Testis (tissue), 2 donors: ENCODE measurements at regions not wholly inside any gene's neighbourhood (a gene's known extent, or its start where the extent isn't known, plus 50 kb on each side); places are given as distances from the start of the nearest gene placed in this dataset.

Experiments
- POLR2A ChIP-seq: fragments of 450-650 bp; IDR thresholded peaks from one replicate; pipeline ENCODE4 v1.6.1; 2017; ENCODE audit warnings: antibody characterized with exemption, mild to moderate bottlenecking, moderate library complexity
- TF ChIP-seq, protein P1 (sequence below), 3 experiments: fragments of 450-650 bp in 2 of 3; fragments of 200-600 bp in 1 of 3; sonication (generic) in 1 of 3; IDR thresholded peaks; one replicate each; pipeline ENCODE4 v1.5.1; 2016 to 2019; ENCODE audit warnings: antibody characterized with exemption in 3 of 3, mild to moderate bottlenecking in 2 of 3, moderate library complexity in 1 of 3

DNA sequence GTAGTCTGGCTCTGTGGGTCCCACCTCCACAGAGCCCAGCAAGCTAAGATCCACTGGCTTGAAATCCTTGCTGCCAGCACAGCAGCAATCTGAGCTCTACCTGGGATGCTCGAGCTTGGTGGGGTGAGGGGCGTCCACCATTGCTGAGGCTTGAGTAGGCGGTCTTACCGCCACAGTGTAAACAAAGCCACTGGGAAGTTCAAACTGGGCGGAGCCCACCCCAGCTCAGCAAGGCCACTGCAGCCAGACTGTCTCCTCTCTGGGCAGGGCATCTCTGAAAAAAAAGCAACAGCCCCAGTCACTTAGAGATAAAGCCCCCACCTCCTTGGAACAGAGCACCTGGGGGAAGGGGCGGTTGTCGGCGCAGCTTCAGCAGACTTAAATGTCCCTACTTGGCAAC lies 243.2 kb upstream of the POF1B start:
- TF ChIP-seq, protein P1, sequence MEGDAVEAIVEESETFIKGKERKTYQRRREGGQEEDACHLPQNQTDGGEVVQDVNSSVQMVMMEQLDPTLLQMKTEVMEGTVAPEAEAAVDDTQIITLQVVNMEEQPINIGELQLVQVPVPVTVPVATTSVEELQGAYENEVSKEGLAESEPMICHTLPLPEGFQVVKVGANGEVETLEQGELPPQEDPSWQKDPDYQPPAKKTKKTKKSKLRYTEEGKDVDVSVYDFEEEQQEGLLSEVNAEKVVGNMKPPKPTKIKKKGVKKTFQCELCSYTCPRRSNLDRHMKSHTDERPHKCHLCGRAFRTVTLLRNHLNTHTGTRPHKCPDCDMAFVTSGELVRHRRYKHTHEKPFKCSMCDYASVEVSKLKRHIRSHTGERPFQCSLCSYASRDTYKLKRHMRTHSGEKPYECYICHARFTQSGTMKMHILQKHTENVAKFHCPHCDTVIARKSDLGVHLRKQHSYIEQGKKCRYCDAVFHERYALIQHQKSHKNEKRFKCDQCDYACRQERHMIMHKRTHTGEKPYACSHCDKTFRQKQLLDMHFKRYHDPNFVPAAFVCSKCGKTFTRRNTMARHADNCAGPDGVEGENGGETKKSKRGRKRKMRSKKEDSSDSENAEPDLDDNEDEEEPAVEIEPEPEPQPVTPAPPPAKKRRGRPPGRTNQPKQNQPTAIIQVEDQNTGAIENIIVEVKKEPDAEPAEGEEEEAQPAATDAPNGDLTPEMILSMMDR (IDR thresholded peaks at IDR 0.05): no peak
- no peak for TF ChIP-seq POLR2A
